Tibial artery (tissue), 4 donors: ENCODE measurements at regions not wholly inside any gene's neighbourhood (a gene's known extent, or its start where the extent isn't known, plus 50 kb on each side); places are given as distances from the start of the nearest gene placed in this dataset.

Experiments used
- DNase-seq, 2 donors: peaks; one replicate each; pipeline ENCODE4 v3.0.0-alpha.2; 2019
- H3K27ac ChIP-seq, 2 donors: fragments of 200-600 bp; sonication (generic) in 1 of 2; 1 replicate in 1 of 2; 2 replicates in 1 of 2; pipeline ENCODE4 v1.5.1; 2018 to 2019; ENCODE audit warnings: mild to moderate bottlenecking in 1 of 2
- H3K27me3 ChIP-seq, 2 donors: fragments of 200-600 bp; sonication (generic) in 1 of 2; one replicate each; pipeline versions ENCODE4 v1.5.1 to v1.6.0; 2016 to 2019
- H3K36me3 ChIP-seq, 3 donors: fragments of 200-600 bp; sonication (generic) in 2 of 3; one replicate each; pipeline ENCODE4 v1.5.1; 2016 to 2019; ENCODE audit warnings: mild to moderate bottlenecking in 2 of 3
- H3K4me1 ChIP-seq, 4 donors: fragments of 200-600 bp; sonication (generic) in 2 of 4; 1 replicate in 3 of 4; 2 replicates in 1 of 4; pipeline ENCODE4 v1.5.1; 2016 to 2019
- H3K4me3 ChIP-seq, 2 donors: fragments of 200-600 bp; sonication (generic) in 1 of 2; 1 replicate in 1 of 2; 2 replicates in 1 of 2; pipeline ENCODE4 v1.5.1; 2018 to 2019; ENCODE audit warnings: mild to moderate bottlenecking in 2 of 2
- H3K9me3 ChIP-seq, 3 donors: fragments of 200-600 bp; sonication (generic) in 1 of 3; one replicate each; pipeline ENCODE4 v1.5.1; 2016 to 2019
- CTCF ChIP-seq, 2 experiments: fragments of 200-600 bp in 1 of 2; fragments of 450-650 bp in 1 of 2; IDR thresholded peaks; one replicate each; pipeline ENCODE4 v1.5.1; 2017 to 2019; ENCODE audit warnings: antibody characterized with exemption in 2 of 2, mild to moderate bottlenecking in 1 of 2, moderate library complexity in 1 of 2
- intact Hi-C: fragments of 100-400 bp; cut with DNase I; formaldehyde crosslinking; loops from one replicate; pipeline ENCODE4 v1.15.0; 2023; ENCODE audit warnings: low total_unique reads

DNA sequence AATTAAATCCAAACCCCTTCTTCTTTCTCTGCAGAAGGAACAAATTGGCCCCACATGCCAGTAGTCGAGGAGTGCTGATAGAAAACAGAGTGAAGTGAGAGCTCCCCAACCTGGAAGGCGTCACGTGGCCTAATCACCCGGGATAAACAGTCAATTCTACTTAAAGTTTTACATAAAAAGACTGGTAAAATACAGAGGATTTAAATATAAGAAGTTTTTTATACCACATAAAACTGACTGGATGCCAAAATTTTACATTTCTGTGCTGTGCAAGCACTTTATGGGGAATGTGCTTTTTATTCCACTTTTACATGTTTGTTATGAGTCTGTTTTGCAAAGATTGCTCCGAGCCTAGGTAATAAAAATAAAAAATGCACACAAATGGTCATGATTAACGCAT lies 1586.8 kb upstream of the ACVR2A start:
- intact Hi-C loops: no loop called here
- TF ChIP-seq CTCF (IDR thresholded peaks at IDR 0.05): no peak
- Histone ChIP-seq H3K4me3 (no peak overlapping the region), H3K27me3 (no peaks in the 10 kb centered on the region), H3K27ac (no peak overlapping the region), H3K9me3 (no peaks in the 10 kb centered on the region), H3K4me1 (no peaks in the 10 kb centered on the region), H3K36me3 (no peaks in the 10 kb centered on the region)
- DNase-seq: no peak

- no peak overlapping the region for H3K4me3 ChIP-seq
- no peak overlapping the region for H3K27ac ChIP-seq
- no peak for DNase-seq
- H3K9me3 ChIP-seq: no peaks in the 10 kb centered on the region
- no peaks in the 10 kb centered on the region for H3K27me3 ChIP-seq
- no peaks in the 10 kb centered on the region for H3K36me3 ChIP-seq
- no peak for TF ChIP-seq CTCF (IDR thresholded peaks at IDR 0.05)
- intact Hi-C loops: no loop called here
- no peaks in the 10 kb centered on the region for H3K4me1 ChIP-seq
Measured at GRCh38 chr2:146252119-146252518, 1592.7 kb upstream of the ACVR2A start.

GRCh38 chr2:146251328-146251727 lies 1593.5 kb upstream of the ACVR2A start:
- intact Hi-C loops: no loop called here
- no peaks in the 10 kb centered on the region for H3K9me3 ChIP-seq
- no peak overlapping the region for H3K4me3 ChIP-seq
- TF ChIP-seq CTCF (IDR thresholded peaks at IDR 0.05): no peak
- no peaks in the 10 kb centered on the region for H3K36me3 ChIP-seq
- no peak overlapping the region for H3K27ac ChIP-seq
- H3K4me1 ChIP-seq: no peaks in the 10 kb centered on the region
- DNase-seq: no peak
- no peaks in the 10 kb centered on the region for H3K27me3 ChIP-seq

- DNase-seq: no peak
- no peak overlapping the region for H3K4me3 ChIP-seq
- no peaks in the 10 kb centered on the region for H3K27me3 ChIP-seq
- no peaks in the 10 kb centered on the region for H3K4me1 ChIP-seq
- intact Hi-C loops: no loop called here
- H3K9me3 ChIP-seq: no peaks in the 10 kb centered on the region
- H3K27ac ChIP-seq: no peak overlapping the region
- TF ChIP-seq CTCF (IDR thresholded peaks at IDR 0.05): no peak
- no peaks in the 10 kb centered on the region for H3K36me3 ChIP-seq
Measured at GRCh38 chr2:146246736-146247523, 1597.9 kb upstream of the ACVR2A start.

GRCh38 chr2:146246002-146246735 lies 1598.7 kb upstream of the ACVR2A start:
- DNase-seq: no peak

More at GRCh38 chr2:146246002-146246735, 1598.7 kb upstream of the ACVR2A start:
- no peak for TF ChIP-seq CTCF (IDR thresholded peaks at IDR 0.05)
- H3K4me3 ChIP-seq: no peak overlapping the region
- intact Hi-C loops: no loop called here
- no peaks in the 10 kb centered on the region for H3K9me3 ChIP-seq
- H3K27me3 ChIP-seq: no peaks in the 10 kb centered on the region
- H3K27ac ChIP-seq: no peak overlapping the region
- H3K36me3 ChIP-seq: no peaks in the 10 kb centered on the region
- no peaks in the 10 kb centered on the region for H3K4me1 ChIP-seq
